ENCODE measurements at regions not wholly inside any gene's neighbourhood (a gene's known extent, or its start where the extent isn't known, plus 50 kb on each side); places are given as distances from the start of the nearest gene placed in this dataset.

- no peaks in the 10 kb centered on the region for H3K9me3 ChIP-seq
- H3K27me3 ChIP-seq, result no peaks in the 10 kb centered on the region
- H3K36me3 ChIP-seq, result no peaks in the 10 kb centered on the region
- intact Hi-C loops (cut with DNase I), result no loop called here
- no peak for DNase-seq
- H3K4me1 ChIP-seq, result no peaks in the 10 kb centered on the region
- WGBS, 2 donors, result 73% methylated on average over 24 to 27 of the region's 28 CpGs
- H3K4me3 ChIP-seq (replicated peaks in 1 of 3), result no peak overlapping the region
- no peak overlapping the region for H3K27ac ChIP-seq
- TF ChIP-seq, protein P1, sequence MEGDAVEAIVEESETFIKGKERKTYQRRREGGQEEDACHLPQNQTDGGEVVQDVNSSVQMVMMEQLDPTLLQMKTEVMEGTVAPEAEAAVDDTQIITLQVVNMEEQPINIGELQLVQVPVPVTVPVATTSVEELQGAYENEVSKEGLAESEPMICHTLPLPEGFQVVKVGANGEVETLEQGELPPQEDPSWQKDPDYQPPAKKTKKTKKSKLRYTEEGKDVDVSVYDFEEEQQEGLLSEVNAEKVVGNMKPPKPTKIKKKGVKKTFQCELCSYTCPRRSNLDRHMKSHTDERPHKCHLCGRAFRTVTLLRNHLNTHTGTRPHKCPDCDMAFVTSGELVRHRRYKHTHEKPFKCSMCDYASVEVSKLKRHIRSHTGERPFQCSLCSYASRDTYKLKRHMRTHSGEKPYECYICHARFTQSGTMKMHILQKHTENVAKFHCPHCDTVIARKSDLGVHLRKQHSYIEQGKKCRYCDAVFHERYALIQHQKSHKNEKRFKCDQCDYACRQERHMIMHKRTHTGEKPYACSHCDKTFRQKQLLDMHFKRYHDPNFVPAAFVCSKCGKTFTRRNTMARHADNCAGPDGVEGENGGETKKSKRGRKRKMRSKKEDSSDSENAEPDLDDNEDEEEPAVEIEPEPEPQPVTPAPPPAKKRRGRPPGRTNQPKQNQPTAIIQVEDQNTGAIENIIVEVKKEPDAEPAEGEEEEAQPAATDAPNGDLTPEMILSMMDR (IDR thresholded peaks at IDR 0.05), result no peak
- TF ChIP-seq POLR2A (IDR thresholded peaks at IDR 0.05), result no peak
Observed at GRCh38 chr14:104292084-104292970, 153.9 kb downstream of the KIF26A start.

DNA sequence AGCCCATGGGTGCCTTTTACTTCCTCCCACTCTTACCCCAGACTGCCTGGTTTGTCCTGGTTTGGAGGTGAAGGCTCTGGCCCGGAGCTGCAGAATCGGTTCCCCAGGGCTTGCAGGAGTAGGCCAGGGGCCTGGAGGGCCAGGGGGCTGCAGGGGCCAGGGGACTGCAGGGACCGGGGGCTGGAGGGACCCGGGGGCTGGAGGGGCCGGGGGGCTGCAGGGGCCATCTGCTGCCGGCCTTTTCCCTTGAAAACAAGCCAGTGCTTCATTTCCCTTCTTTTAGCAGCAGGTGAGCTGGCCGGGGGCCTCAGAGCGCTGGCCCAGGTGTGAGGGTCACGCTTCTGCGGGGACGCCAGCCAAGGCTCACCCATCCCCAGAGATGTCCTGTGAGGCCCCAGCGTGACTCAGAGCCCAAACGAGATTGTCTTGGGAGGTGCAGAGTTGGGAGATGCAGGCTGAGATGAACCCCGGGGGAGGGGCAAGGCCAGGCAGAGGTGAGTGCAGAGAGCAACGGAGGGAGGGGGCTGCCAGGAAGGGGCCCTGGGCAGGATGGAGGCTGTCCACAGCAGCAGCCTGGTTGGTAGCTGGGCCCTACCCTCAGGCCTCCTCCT lies 154.9 kb downstream of the KIF26A start:
- H3K4me3 ChIP-seq (replicated peaks in 1 of 3), result no peak overlapping the region
- H3K9me3 ChIP-seq, result no peaks in the 10 kb centered on the region
- no peaks in the 10 kb centered on the region for H3K27me3 ChIP-seq
- no peak for DNase-seq
- 51 to 58% methylated on average over 12 to 15 of the region's 15 CpGs for WGBS, 2 donors
- intact Hi-C loops (cut with DNase I), result no loop called here
- no peaks in the 10 kb centered on the region for H3K4me1 ChIP-seq
- TF ChIP-seq, protein P1 (IDR thresholded peaks at IDR 0.05), result no peak
- TF ChIP-seq POLR2A (IDR thresholded peaks at IDR 0.05), result no peak
- H3K27ac ChIP-seq, result no peak overlapping the region
- H3K36me3 ChIP-seq, result no peaks in the 10 kb centered on the region

GRCh38 chr14:104293851-104294627 lies 155.7 kb downstream of the KIF26A start:
- no peak for DNase-seq
- H3K9me3 ChIP-seq, result no peaks in the 10 kb centered on the region
- H3K27me3 ChIP-seq, result no peaks in the 10 kb centered on the region
- 67 to 69% methylated on average over 9 to 13 of the region's 18 CpGs for WGBS, 2 donors
- intact Hi-C loops (cut with DNase I), result no loop called here
- no peak overlapping the region for H3K27ac ChIP-seq
- no peaks in the 10 kb centered on the region for H3K4me1 ChIP-seq
- no peaks in the 10 kb centered on the region for H3K36me3 ChIP-seq
- TF ChIP-seq, protein P1 (IDR thresholded peaks at IDR 0.05), result no peak
- TF ChIP-seq POLR2A (IDR thresholded peaks at IDR 0.05), result no peak
- no peak overlapping the region for H3K4me3 ChIP-seq (replicated peaks in 1 of 3)

DNA sequence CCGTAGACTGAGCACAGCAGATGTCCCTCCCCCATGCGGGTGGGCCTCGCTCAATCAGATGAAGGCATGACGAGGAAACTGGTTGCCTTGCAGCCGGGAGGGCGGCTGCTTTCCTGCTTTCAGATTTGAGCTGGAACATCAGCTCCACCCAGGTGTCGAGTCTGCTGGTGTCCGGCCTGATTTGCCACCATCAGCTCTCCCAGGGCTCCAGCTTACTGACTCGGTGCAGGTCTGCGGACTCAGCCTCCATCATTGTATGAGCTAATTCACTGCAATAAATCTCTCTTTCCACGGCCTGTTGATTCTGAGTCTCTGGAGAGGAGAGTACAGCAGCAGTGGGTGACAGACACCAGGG lies 156.2 kb downstream of the KIF26A start:
- no peak for DNase-seq
- intact Hi-C loops (cut with DNase I), result no loop called here
- no peaks in the 10 kb centered on the region for H3K36me3 ChIP-seq

More for the DNA sequence above, 156.2 kb downstream of the KIF26A start:
- no peak overlapping the region for H3K27ac ChIP-seq
- WGBS, 2 donors, result 73 to 76% methylated on average over 8 to 11 of the region's 11 CpGs
- no peaks in the 10 kb centered on the region for H3K9me3 ChIP-seq
- no peak overlapping the region for H3K4me3 ChIP-seq (replicated peaks in 1 of 3)
- TF ChIP-seq, protein P1 (IDR thresholded peaks at IDR 0.05), result no peak
- no peak for TF ChIP-seq POLR2A (IDR thresholded peaks at IDR 0.05)
- no peaks in the 10 kb centered on the region for H3K27me3 ChIP-seq
- H3K4me1 ChIP-seq, result no peaks in the 10 kb centered on the region
